GM06990 (cell line): ENCODE measurements at regions not wholly inside any gene's neighbourhood (a gene's known extent, or its start where the extent isn't known, plus 50 kb on each side); places are given as distances from the start of the nearest gene placed in this dataset.

Experiments used
- DNase-seq: peaks from one replicate; pipeline ENCODE4 v3.0.0-alpha.2; 2011; ENCODE audit not compliant: insufficient read length; ENCODE audit errors: extremely low read depth
- H3K27me3 ChIP-seq: replicated peaks from 2 replicates; pipeline ENCODE4 v1.6.0; 2011; ENCODE audit warnings: low read length; ENCODE audit not compliant: control insufficient read depth, insufficient read depth
- H3K36me3 ChIP-seq: 2 replicates; pipeline ENCODE4 v1.5.1; 2011; ENCODE audit warnings: low read length; ENCODE audit not compliant: control insufficient read depth, insufficient read depth
- H3K4me3 ChIP-seq: replicated peaks from 2 replicates; pipeline ENCODE4 v1.5.1; 2011; ENCODE audit warnings: low read depth, mild to moderate bottlenecking, control low read depth, low read length
- CTCF ChIP-seq: IDR thresholded peaks from 2 replicates; pipeline ENCODE4 v1.5.1; 2011; ENCODE audit warnings: low read length, control low read depth, mild to moderate bottlenecking, inconsistent platforms; ENCODE audit not compliant: insufficient read depth, poor library complexity, severe bottlenecking

- TF ChIP-seq CTCF: peak; percentile 4
- DNase-seq: peak; percentile 71
- Histone ChIP-seq H3K27me3 (no peaks in the 10 kb centered on the region), H3K4me3 (peak overlapping the region; percentile 49), H3K36me3 (no peaks in the 10 kb centered on the region)
Measured at GRCh38 chr11:35082321-35083180, 56.4 kb upstream of the CD44 start.

- DNase-seq: no peak
Measured at GRCh38 chr11:35083181-35083430, 55.9 kb upstream of the CD44 start.

GRCh38 chr11:35083431-35084238 lies 55.3 kb upstream of the CD44 start:
- peak; percentile 66 for DNase-seq
- H3K4me3 ChIP-seq: peak overlapping the region; percentile 49
- no peaks in the 10 kb centered on the region for H3K27me3 ChIP-seq
- no peak for TF ChIP-seq CTCF
- no peaks in the 10 kb centered on the region for H3K36me3 ChIP-seq

More at GRCh38 chr11:35083181-35083430, 55.9 kb upstream of the CD44 start:
- H3K36me3 ChIP-seq: no peaks in the 10 kb centered on the region
- H3K4me3 ChIP-seq: peak overlapping the region; percentile 49
- no peaks in the 10 kb centered on the region for H3K27me3 ChIP-seq
- no peak for TF ChIP-seq CTCF

GRCh38 chr11:35084817-35085440 lies 54.0 kb upstream of the CD44 start:
- no peak for TF ChIP-seq CTCF
- no peak for DNase-seq
- H3K27me3 ChIP-seq: no peaks in the 10 kb centered on the region
- no peak overlapping the region for H3K4me3 ChIP-seq
- H3K36me3 ChIP-seq: no peaks in the 10 kb centered on the region

- H3K27me3 ChIP-seq: no peaks in the 10 kb centered on the region
Measured at GRCh38 chr11:35085531-35086165, 53.3 kb upstream of the CD44 start.

More at GRCh38 chr11:35085531-35086165, 53.3 kb upstream of the CD44 start:
- TF ChIP-seq CTCF: no peak
- no peak overlapping the region for H3K4me3 ChIP-seq
- H3K36me3 ChIP-seq: no peaks in the 10 kb centered on the region
- DNase-seq: no peak
